ENCODE measurements at regions not wholly inside any gene's neighbourhood (a gene's known extent, or its start where the extent isn't known, plus 50 kb on each side); places are given as distances from the start of the nearest gene placed in this dataset.

DNA sequence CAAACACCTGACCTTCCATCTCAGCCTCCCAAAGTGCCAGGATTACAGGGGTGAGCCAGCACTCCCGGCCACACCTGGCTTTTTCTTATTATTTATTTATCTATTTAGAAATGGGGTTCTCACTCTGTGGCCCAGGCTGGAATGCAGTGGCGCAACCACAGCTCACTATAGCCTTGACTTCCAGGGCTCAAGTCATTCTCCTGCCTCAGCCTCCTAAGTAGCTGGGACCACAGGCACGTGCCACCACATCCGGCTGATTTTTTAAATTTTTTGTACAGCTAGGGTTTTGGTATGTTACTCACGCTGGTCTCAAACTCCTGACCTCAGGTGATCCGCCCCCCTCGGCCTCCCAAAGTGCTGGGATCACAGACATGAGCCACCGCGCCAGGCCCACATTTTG, 56.9 kb upstream of the MYL10 start:
- H3K4me1 ChIP-seq (ENCODE audit: low read depth, poor library complexity, severe bottlenecking) = peaks cover 3% of the 10 kb centered on the region
- no peak overlapping the region for H3K4me2 ChIP-seq
- no peaks in the 10 kb centered on the region for H3K36me3 ChIP-seq (ENCODE audit: insufficient read depth)
- no peak overlapping the region for H3K4me3 ChIP-seq (IDR thresholded peaks at IDR 0.05; ENCODE audit: insufficient read depth, low read depth, low read length)
- H4K20me1 ChIP-seq (ENCODE audit: insufficient read depth) = no peaks in the 10 kb centered on the region
- no peak overlapping the region for H3K9ac ChIP-seq
- H3K79me2 ChIP-seq (ENCODE audit: insufficient read depth, low read depth) = no peaks in the 10 kb centered on the region
- no peak overlapping the region for H3K27ac ChIP-seq
- no peak for TF ChIP-seq CTCF (conservative IDR thresholded peaks at IDR 0.05; ENCODE audit: low read depth, low read length)
- H3K27me3 ChIP-seq (ENCODE audit: insufficient read depth, low read depth) = no peaks in the 10 kb centered on the region
- H2AFZ ChIP-seq (ENCODE audit: low read depth) = no peak overlapping the region

DNA sequence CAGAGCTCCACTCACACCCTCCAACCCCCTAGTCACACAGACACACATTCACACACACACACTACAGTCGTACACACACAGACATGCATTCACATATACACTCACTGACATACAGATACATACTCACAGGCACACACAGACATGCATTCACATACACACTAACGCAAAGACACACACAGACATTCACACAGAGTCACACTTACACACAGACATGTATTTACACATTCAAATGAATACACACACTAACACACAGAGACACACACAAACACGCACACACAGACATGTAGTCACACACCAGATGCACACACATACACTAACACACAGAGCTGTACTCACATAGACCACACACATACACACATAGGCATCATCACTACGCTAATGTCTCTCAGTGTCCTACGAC, 58.0 kb upstream of the MYL10 start:
- H3K4me3 ChIP-seq (IDR thresholded peaks at IDR 0.05; ENCODE audit: insufficient read depth, low read depth, low read length) = no peak overlapping the region
- H3K9ac ChIP-seq = no peak overlapping the region
- no peaks in the 10 kb centered on the region for H3K27me3 ChIP-seq (ENCODE audit: insufficient read depth, low read depth)
- H3K79me2 ChIP-seq (ENCODE audit: insufficient read depth, low read depth) = no peaks in the 10 kb centered on the region
- no peaks in the 10 kb centered on the region for H3K36me3 ChIP-seq (ENCODE audit: insufficient read depth)
- peaks cover 3% of the 10 kb centered on the region for H3K4me1 ChIP-seq (ENCODE audit: low read depth, poor library complexity, severe bottlenecking)
- no peaks in the 10 kb centered on the region for H4K20me1 ChIP-seq (ENCODE audit: insufficient read depth)
- no peak for TF ChIP-seq CTCF (conservative IDR thresholded peaks at IDR 0.05; ENCODE audit: low read depth, low read length)
- no peak overlapping the region for H3K4me2 ChIP-seq
- no peak overlapping the region; the same call in 1 of the 2 replicates for H2AFZ ChIP-seq (ENCODE audit: low read depth)
- H3K27ac ChIP-seq = no peak overlapping the region

- peak overlapping the region; percentile 54 for H3K27ac ChIP-seq
- no peak for TF ChIP-seq CTCF (conservative IDR thresholded peaks at IDR 0.05; ENCODE audit: low read depth, low read length)
- peak overlapping the region; percentile 90; the same call in 1 of the 2 replicates for H3K9ac ChIP-seq
- no peaks in the 10 kb centered on the region for H3K27me3 ChIP-seq (ENCODE audit: insufficient read depth, low read depth)
- H3K36me3 ChIP-seq (ENCODE audit: insufficient read depth) = no peaks in the 10 kb centered on the region
- H4K20me1 ChIP-seq (ENCODE audit: insufficient read depth) = no peaks in the 10 kb centered on the region
- H3K4me2 ChIP-seq = peak overlapping the region; percentile 89
- no peak overlapping the region for H3K4me3 ChIP-seq (IDR thresholded peaks at IDR 0.05; ENCODE audit: insufficient read depth, low read depth, low read length)
- no peaks in the 10 kb centered on the region for H3K79me2 ChIP-seq (ENCODE audit: insufficient read depth, low read depth)
- peak overlapping the region; percentile 99 for H2AFZ ChIP-seq (ENCODE audit: low read depth)
- peaks cover 3% of the 10 kb centered on the region for H3K4me1 ChIP-seq (ENCODE audit: low read depth, poor library complexity, severe bottlenecking)
These were observed 58.7 kb upstream of the MYL10 start for GRCh38 chr7:101687791-101688182.

GRCh38 chr7:101688183-101688831, 59.2 kb upstream of the MYL10 start:
- H3K9ac ChIP-seq = peak overlapping the region; percentile 90; the same call in 1 of the 2 replicates
- TF ChIP-seq CTCF (conservative IDR thresholded peaks at IDR 0.05; ENCODE audit: low read depth, low read length) = peak; percentile 88
- peak overlapping the region; percentile 54 for H3K27ac ChIP-seq

More at GRCh38 chr7:101688183-101688831, 59.2 kb upstream of the MYL10 start:
- Histone ChIP-seq H3K4me2 (peak overlapping the region; percentile 89), H3K4me1 (ENCODE audit: low read depth, poor library complexity, severe bottlenecking) (peaks cover 3% of the 10 kb centered on the region), H3K4me3 (IDR thresholded peaks at IDR 0.05; ENCODE audit: insufficient read depth, low read depth, low read length) (no peak overlapping the region), H4K20me1 (ENCODE audit: insufficient read depth) (no peaks in the 10 kb centered on the region), H3K27me3 (ENCODE audit: insufficient read depth, low read depth) (no peaks in the 10 kb centered on the region), H3K36me3 (ENCODE audit: insufficient read depth) (no peaks in the 10 kb centered on the region), H3K79me2 (ENCODE audit: insufficient read depth, low read depth) (no peaks in the 10 kb centered on the region), H2AFZ (ENCODE audit: low read depth) (peak overlapping the region; percentile 99)

Measured in KMS-11 (cell line).